HG03571 (cell line): ENCODE measurements at regions not wholly inside any gene's neighbourhood (a gene's known extent, or its start where the extent isn't known, plus 50 kb on each side); places are given as distances from the start of the nearest gene placed in this dataset.

ENCODE experiments used
- ATAC-seq: cut with Tn5 transposase; IDR thresholded peaks from one replicate; pipeline ENCODE4 v1.9.1; 2021; ENCODE audit not compliant: unreplicated experiment

DNA sequence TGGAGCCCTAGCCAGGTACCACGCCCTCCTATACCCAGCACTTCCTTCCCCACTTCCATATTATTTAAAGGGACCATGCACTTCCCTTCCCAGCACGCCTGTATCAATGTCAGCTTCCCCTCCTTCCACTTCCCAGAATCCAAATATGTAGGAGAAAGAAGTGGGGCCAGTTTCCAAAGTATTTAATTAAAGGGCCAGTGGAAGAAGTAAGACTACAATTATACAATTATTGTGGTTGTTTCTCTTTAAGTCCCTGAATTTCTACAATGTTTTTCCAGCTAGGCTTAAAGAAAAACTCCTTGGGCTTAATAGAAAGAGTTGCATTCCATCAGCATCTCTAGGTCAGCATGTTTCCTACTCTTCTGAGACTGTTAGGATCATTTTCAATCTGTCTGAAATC, 515.8 kb downstream of the PREX1 start:
- ATAC-seq, result no peak

DNA sequence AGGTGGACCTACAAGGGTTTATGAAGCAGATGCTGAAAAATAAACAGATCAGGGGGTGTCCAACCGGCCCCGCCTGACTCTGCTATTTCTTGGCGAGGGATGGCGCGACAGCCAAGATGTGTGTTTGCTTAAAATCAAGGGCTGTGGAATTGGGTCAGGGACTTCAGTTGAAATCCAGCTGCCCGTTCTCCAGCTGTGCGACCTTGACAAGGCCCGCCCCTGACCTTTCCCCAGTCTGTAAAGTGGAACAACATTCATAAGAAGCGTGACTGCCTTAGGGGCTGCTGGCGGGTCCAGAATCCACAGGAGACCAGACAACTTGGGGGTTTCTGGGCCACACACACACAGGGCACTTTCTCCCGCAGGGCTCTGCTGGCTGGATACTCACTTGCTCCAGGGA, 517.5 kb downstream of the PREX1 start:
- ATAC-seq, result no peak

DNA sequence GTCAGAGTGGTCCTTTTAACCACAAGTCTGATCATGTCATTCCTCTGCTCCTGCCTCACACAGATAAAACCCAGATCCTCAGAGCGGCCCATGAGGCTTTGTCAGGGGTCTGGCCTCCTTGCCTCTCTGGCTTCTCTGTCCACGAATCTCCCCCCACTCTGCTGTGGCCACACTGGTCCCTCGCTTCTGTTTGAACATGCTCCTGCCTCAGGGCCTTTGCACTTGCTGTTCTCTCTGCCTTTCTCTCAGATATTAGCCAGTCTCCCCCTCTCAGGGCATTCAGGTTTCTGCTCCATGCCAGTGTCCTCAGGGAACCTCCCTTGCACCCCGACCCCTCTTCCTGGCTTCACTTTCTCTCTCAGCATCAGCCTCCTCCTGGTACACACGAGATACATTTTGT, 518.5 kb downstream of the PREX1 start:
- no peak for ATAC-seq

DNA sequence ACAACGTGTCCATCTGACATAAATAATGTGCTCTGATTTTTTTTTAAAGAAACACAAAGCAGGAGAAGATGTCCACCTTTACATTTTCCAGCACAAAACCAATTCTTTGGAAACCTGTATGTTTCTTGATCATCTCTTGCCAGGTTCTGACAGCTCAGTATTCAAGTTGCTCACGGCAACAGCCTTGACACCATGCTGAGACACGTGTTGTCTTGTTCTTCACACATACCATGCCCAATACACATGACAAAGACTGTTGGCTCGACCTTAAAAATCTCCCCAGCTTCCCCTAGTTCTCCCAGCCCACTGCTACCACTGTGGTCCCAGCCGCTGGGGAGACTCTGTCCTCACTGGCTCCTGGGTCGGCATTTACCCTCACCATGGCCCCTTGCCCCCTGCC, 518.9 kb downstream of the PREX1 start:
- ATAC-seq, result no peak

DNA sequence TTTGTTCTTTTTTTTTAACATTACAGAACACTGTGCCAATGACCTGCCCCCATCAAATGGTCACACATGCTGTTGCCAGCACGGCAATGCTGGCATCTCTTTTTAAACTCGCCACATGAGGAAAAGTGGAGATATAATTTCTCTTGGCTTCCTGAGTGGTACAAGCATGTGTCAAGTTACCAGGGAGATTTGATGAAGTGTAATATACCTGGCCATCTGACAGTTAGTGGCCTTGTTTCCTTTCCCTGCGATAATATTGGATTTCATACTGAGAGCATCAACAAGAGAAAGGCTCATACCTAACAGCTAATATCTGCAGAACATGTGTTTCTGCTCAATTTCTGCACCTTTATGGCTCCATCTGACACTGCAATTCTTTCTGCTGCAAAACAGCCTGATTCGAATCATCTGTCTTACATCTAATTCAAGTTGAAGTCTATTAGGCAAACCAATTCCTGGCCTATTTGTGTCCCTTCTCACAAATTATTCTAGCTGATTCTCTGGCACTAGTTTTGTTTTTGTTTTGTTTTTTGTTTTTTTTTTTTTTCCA, 519.5 kb downstream of the PREX1 start:
- no peak for ATAC-seq

DNA sequence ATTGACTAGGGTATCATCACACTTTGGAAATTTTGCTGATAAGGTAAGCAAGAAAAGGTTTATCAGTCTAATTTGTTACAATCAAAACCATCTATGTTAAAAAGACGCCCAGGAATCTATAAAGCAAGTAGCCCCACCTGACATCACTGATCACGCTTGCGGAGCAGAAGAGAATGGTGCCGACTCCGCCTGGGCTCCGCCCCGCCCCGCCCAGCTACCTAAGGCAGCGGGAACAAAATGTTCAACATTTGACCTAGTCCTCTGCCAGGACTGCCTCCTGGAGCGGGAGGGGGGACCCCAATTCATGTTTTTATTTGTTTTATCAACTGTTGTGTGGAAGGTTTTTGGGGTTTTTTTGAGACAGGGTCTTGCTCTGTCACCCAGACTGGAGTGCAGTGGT, 520.5 kb downstream of the PREX1 start:
- no peak for ATAC-seq

DNA sequence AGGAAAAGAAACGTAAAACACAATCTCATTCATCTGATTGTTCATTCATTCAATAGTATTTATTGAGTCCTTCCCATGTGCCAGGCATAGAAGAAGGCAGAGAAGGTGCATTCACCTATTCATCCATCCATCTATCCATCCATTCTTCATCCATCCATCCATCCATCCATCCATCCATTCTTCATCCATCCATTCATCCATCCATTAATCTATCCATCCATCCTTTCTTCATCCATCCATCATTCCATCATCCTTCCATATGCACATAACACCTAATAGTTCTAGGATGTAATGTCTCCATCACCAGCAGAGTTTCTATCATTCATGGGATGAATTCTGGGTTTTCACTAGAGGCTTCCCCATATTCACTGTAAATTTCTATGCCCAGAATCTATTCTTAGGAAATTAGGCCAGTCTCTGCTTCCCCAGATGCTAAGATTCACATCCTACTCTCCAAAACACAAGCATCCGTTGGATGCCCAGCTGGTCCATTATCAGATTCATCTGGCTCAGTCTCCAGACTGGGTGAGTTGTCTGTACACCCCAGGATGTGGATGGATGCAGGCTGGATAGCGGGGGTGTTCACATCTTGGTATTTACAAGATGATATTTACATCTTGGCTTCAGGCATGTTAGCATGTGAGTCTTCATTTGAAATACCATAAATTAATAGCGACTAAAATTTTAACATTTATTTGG, 517.7 kb upstream of the SULF2 start:
- no peak for ATAC-seq

DNA sequence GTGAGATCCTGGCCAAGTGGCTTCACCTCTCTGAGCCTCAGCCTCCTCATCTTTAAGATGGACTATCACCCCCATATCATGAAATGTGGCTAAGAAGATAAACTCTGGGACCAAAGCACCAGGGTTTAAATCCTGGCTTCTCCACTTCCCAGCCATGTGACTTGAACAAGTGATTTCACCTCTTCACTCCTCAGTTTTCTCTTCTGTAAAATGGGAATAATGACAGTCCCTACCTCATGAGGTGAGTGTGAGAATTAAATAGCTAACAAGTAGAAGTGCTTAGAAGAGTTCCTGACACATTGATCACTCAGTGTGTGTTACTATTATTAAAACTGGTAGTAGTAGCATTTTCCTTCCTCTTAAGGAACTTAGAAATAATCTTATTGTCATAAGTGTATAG, 516.9 kb upstream of the SULF2 start:
- no peak for ATAC-seq

DNA sequence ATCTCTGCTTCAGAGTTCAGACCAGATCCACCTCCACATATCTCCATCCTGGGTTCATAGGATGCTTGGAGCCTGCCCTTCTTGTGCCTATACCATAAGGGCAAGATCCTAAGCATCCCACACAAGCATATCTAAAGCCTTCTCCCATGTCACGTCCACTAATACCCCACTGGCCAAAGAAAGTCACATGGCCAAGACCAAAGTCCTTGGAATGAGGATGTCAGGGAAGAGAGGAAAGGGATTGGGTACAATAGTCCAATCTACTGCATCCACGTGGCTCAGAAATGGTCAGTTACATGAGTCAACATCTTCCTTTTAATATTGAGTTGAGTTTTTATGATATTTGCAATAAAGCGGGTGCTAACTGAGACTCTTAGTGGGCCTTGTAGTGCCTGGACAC, 515.9 kb upstream of the SULF2 start:
- no peak for ATAC-seq

DNA sequence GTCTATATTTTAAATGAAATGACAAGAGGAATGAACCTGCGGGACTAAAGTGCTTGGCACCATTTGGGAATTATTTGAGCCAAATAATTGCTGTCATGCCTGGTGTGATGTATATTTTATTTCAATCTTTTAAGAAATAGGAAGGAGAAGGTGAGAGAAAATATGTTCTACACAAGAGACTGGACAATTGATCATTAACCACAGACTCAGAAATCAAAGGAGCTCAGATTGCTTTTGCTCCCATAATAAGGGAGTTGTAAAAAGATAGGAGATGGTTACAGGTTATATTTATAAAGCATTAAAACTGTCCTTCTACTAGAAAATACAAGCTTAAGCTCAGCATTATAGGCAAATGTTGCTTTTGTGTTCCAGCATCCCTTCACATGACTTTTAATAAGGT, 515.2 kb upstream of the SULF2 start:
- no peak for ATAC-seq

DNA sequence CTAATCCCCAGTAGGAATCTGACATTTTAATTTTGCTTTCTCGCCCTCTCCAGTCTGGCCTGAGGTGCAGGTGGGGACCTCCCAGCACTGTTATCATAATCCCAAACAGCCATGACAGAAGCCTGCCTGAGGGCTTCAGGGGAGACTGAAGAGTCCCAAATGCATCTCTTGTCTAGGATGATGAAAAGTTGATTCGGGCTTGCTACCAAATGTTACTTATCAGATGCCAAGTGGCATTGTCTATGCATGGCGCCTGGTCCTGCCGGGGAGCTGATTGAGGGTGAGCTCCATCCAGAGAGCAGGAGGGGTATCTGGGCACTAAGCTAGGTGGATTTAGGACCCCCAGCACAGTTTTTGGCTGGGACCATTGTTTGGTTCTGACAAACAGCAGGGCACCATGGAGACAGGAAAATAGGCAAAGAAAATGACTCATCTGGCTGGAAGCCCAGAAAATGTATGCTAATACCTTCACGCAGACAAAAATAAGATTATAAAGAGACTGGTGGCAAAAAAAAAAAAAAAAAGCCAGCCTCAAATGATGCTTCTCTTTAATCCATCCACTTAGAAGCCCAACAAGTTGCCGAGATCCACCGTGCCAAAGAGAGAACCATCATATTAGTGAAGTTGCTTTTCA, 513.7 kb upstream of the SULF2 start:
- ATAC-seq, result no peak

DNA sequence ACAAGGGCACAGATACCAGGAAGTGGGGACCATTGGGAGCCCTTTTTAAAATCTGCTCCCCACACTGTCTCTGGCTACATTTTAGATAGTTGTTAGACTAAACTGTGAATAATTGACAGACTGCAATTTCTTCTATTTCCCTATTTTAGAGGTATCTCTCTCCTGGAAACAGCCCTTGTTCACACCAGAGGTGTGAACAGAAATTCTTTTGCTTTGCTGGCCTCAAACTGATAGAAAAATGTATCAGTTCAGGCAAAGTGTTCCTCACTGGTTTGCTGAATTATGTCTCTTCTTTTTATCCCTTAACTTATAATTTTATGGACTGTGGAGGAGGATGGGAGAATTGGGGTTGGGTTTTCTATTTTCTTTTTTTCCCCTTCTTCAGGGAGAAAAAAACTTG, 513.2 kb upstream of the SULF2 start:
- ATAC-seq, result no peak

DNA sequence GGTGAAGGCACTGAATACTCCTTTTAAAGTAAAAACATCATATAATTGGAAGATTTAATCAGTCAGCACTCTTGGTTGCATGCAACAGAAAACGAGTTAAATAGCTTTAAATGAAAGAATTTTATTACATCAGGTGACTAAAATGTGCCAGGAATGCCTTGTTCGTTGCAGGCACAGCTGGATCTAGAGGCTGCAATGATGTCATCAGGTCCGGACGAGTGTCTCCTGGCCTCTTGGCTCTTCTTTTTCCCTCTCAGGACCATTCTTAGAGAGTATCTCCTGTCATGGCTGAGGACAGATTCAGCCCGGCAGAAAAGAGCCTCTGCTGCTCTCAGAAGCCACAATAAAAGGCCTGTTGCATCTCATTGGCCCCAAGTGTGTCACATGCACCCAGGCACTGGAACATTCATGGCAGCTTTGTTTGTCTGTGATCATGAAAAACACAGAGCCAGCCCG, 510.7 kb upstream of the SULF2 start:
- no peak for ATAC-seq

DNA sequence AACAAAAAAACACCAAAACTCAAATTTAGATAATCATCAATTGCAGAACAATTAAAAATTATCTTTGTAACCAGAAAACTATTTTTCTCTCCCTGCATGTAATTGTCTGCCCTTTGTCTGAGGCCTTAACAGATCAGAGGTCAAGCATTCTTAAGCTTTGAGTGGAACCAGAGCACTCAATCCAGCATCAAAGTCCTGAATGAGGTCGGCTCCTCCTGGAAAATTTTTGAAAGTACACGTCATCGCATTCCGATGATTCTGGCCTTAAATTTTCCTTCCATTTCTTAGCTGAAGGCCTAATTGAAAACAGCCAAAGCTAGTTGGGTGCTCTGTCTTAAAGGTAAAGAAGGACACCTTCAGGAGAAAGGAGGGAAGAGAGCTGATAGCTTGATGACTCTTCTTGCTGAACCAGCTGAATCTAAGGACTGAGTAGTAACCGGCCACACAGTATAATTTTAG, 510.2 kb upstream of the SULF2 start:
- no peak for ATAC-seq

DNA sequence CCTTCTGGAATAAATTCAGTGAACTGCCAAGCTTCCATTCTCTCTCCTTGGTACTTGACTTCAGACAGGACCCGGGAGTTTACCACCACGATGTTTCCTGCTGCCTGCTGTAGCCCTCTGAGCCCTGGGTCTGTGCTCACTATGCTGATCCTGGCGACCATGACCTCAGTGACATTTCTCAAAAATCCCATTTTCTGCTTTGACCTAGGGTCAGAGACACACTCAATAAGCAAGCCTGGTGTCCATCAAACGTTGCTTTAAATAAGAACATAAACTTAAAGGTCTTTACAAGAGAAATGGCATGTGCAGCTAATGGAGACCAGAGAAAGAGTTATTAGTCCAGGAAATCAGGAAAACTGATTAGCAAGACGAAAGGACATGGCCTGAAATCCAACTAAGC, 509.7 kb upstream of the SULF2 start:
- no peak for ATAC-seq

DNA sequence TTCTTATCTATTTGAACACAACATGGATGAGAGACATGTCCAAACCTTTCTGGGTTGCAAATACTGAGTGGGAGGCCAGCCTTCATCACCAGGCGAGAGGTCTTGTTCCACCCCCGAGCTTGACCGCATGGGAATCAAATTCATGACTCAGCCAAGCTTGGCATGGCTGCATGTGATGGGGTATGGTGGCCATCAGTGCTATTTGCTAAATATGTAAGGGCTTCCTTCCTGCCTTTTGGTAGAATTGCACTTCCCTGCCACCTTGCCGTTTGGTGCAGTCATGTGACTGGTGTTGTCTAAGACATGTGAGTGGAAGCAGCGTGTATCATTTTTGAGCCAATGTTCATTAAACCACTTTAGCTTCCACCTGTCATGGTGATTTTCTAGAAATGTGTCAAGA, 508.9 kb upstream of the SULF2 start:
- no peak for ATAC-seq

DNA sequence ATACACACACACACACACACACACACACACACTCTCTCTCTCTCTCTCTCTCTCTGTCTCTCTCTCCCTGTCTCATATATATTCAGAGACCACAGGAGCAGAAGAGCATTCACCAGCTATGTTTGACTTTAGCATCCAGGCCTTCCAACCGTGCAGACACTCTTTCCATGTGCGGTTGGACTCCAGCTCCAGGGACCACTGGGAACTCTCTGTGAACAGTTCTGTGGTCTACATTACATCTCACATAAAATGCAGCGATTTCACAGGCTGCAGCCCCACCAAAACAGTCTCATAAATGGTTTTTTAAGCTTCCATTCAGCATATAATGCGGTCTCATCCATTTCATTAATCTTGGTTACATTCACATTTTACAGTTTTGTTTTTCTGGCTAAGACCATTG, 508.4 kb upstream of the SULF2 start:
- ATAC-seq, result no peak

DNA sequence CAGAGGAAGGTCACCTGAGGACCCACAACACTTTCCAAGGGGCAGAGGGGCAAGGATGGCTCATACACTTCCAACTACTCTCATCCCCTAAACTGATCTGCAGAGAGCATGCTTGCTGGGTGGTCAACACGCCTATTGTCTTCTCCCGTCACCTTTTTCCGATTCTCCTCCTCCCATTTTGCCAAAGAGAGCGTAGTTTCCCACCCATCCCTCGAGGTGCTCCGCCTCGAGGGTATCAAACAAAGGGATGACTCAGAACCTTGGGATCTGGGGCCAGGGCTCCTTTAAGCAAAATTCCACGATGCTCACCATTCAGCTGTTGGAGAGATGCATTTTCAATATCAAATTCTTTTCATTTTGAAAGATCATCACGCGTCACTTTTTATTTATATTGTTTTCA, 507.5 kb upstream of the SULF2 start:
- no peak for ATAC-seq

DNA sequence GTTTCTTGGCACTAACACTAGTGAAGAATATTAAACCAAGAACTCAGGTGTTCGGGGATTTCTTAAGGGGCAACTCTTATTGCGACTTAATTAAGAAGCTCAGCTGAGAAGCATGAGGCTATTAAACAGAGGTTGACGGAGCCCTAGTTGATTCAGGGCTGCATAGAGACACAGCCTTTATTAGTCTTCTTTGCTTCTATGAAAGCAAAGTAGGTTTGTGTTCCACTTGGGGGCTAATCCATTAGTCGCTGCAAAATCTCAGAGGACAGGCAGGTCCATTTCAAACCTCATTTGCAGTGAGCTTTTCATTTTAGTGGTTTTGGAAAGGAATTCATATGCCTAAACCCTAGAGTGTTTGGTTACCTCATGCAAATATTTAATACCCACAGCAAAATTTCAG, 506.6 kb upstream of the SULF2 start:
- ATAC-seq, result no peak

DNA sequence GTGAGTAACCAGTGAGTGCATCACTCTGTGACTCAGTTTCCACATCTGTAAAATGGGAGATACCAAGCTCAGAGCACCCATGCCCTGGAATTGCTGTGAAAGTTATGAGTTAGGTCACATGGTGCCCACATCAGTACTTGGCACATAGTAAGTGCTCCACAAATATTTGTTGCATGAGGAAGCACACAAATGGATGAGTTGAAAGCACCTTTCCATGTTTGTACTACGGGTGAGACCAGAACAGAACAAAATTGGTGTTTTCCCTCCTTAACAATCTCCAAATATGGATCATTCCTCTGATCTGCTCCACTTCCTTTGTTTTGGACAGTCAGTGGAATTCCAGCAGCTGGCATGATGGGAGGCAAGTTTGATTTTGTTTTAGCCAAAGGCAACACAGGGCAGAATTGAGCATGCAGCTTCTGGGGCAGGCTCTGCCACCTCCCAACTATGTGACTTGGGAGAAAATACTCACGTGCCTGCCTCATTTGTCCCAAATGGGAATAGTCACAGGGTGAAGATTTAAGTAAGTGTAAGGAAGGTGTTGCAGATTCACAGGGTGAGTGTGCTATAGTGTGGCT, 503.7 kb upstream of the SULF2 start:
- no peak for ATAC-seq

DNA sequence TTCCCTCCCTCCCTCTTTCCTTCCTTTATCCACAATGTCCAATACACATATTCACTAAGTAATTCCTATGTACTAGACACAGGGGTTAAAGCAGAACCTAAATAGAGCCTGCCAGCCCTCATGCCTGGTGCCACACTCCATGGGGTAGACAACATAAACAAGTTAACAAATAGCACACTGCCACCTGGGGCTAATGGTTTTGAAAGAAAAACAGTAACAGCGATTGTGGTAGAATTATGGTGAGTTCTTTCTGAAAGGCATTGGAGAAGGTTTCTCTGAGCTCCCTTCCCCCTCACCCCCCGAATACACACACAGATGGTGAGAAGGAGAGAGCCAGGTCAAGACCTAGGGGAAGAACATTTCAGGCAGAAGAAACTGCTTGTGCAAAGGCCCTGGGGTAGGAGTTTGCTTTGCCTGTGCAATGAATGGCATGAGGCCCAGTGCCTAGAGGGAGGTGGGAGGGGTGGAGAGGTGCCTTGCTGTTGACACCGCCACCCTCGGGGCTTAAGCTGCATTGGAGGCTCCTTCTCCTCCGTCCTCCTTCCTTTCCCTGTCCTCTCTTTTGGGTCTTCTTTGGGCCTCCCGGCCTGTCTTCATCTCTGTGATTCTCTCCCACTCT, 502.4 kb upstream of the SULF2 start:
- ATAC-seq, result no peak

DNA sequence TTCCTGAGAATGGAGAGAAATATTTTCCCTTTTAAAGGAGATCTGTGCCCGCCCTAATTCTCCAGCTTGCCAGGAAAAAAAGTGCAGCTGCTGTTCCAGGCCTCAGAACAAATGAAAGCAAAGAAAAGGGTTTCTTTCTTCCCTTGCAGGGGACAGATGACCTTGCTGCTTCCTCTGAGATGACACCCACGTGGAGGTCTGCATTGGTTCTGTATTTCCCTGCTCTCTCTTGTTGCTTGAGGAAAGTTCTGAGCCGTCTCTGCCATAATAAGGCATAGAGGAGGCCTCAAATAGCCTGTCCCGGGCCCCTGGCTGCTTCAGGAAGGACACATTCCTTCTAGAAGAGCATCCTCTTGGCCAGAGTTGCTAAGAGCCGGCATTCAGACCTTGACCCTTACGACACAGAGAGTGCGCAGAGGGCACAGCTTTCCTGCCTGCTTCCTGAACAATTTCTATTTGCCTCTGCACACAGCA, 501.8 kb upstream of the SULF2 start:
- ATAC-seq, result no peak
